Peyer's patch (tissue), 4 donors: ENCODE measurements at regions not wholly inside any gene's neighbourhood (a gene's known extent, or its start where the extent isn't known, plus 50 kb on each side); places are given as distances from the start of the nearest gene placed in this dataset.

Experiments used
- POLR2A ChIP-seq, 2 donors: fragments of 450-650 bp; IDR thresholded peaks; one replicate each; pipeline ENCODE4 v1.5.1; 2017; ENCODE audit warnings: antibody characterized with exemption in 2 of 2, mild to moderate bottlenecking in 2 of 2, moderate library complexity in 2 of 2
- TF ChIP-seq, protein P1 (sequence below), 6 experiments: fragments of 450-650 bp in 4 of 6; fragments of 200-600 bp in 2 of 6; sonication (generic) in 1 of 6; IDR thresholded peaks; one replicate each; pipeline ENCODE4 v1.5.1; 2017 to 2019; ENCODE audit warnings: antibody characterized with exemption in 6 of 6, mild to moderate bottlenecking in 3 of 6, moderate library complexity in 1 of 6

DNA sequence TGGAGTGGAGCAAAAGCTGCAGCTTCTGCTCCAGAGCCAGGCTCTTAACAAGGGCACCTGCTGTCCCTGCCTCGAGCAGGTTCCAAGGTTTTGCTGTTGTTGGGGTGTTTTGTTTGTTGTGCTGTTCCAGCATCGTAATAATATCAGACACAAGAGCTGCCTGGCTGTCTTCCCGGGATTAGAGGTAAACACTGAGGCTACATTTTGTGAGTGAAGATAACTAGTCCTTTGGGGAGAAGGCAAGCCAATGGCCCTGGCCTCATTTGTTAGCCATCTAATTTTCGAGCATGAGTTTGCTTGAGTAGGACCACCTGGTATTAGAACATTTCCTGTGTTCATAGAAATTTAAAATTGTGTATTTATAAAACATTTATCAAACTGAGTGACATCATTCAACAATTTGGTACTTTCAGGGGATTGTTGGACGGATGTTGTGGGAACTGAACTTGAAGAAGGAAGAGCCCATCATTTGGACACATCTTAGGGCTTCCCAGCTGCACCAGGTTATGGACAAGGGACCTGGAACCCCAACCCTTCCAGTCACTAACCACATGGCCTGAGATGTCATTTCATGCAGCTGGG lies 555.0 kb downstream of the TNS3 start:
- TF ChIP-seq, protein P1, sequence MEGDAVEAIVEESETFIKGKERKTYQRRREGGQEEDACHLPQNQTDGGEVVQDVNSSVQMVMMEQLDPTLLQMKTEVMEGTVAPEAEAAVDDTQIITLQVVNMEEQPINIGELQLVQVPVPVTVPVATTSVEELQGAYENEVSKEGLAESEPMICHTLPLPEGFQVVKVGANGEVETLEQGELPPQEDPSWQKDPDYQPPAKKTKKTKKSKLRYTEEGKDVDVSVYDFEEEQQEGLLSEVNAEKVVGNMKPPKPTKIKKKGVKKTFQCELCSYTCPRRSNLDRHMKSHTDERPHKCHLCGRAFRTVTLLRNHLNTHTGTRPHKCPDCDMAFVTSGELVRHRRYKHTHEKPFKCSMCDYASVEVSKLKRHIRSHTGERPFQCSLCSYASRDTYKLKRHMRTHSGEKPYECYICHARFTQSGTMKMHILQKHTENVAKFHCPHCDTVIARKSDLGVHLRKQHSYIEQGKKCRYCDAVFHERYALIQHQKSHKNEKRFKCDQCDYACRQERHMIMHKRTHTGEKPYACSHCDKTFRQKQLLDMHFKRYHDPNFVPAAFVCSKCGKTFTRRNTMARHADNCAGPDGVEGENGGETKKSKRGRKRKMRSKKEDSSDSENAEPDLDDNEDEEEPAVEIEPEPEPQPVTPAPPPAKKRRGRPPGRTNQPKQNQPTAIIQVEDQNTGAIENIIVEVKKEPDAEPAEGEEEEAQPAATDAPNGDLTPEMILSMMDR (IDR thresholded peaks at IDR 0.05) = no peak
- TF ChIP-seq POLR2A (IDR thresholded peaks at IDR 0.05) = no peak
